Activated CD4-positive, alpha-beta memory T cell treated with anti-CD3 and anti-CD28 coated beads for 36 hours (primary cell): ENCODE measurements at regions not wholly inside any gene's neighbourhood (a gene's known extent, or its start where the extent isn't known, plus 50 kb on each side); places are given as distances from the start of the nearest gene placed in this dataset.
A peak's percentile ranks its signal among the peaks of the same experiment; 100 is the strongest.

ENCODE experiments used
- CTCF ChIA-PET: fragments of 350-600 bp; sonication (Branson Sonifier 250); formaldehyde crosslinking; loops from one replicate; lab custom pipeline; 2021; ENCODE audit warnings: antibody characterized with exemption, inconsistent platforms; lab: Charles Lee
- POLR2A ChIA-PET: fragments of 350-600 bp; sonication (Branson Sonifier 250); formaldehyde crosslinking; loops from one replicate; lab custom pipeline; 2021; ENCODE audit warnings: antibody characterized with exemption; lab: Charles Lee
- DNase-seq: peaks from one replicate; pipeline ENCODE4 v3.0.0-alpha.2; 2020
- H3K27ac Mint-ChIP-seq: one replicate; pipeline ENCODE4 v1.8.0; 2021; ENCODE audit warnings: mixed read lengths
- H3K27me3 Mint-ChIP-seq: one replicate; pipeline ENCODE4 v1.8.0; 2021; ENCODE audit warnings: mixed read lengths
- H3K36me3 Mint-ChIP-seq: one replicate; pipeline ENCODE4 v1.8.0; 2021; ENCODE audit warnings: mixed read lengths
- H3K4me1 Mint-ChIP-seq: one replicate; pipeline ENCODE4 v1.8.0; 2021; ENCODE audit warnings: low read depth, mixed read lengths
- H3K4me3 Mint-ChIP-seq: one replicate; pipeline ENCODE4 v1.8.0; 2021; ENCODE audit warnings: mild to moderate bottlenecking, mixed read lengths
- H3K9me3 Mint-ChIP-seq: one replicate; pipeline ENCODE4 v1.8.0; 2021; ENCODE audit warnings: mixed read lengths
- intact Hi-C: fragments of 100-400 bp; cut with micrococcal nuclease; formaldehyde crosslinking; loops from one replicate; pipeline ENCODE4 v1.15.1; 2023

GRCh38 chr13:26502826-26503225 lies 54.7 kb upstream of the WASF3 start:
- H3K4me1 Mint-ChIP-seq = peaks cover 9% of the 10 kb centered on the region
- no peak overlapping the region for H3K4me3 Mint-ChIP-seq
- peak; percentile 52 for DNase-seq
- ChIA-PET POLR2A (interaction anchor here (1.4 kb wide), 1 partner anchor 317 kb away, joined by 5 read pairs; no protein-coding TSS in a partner anchor), CTCF (interaction anchor here (0.6 to 3.0 kb wide), 4 partner anchors 12 to 318 kb away, joined by 3 to 14 read pairs (median 4); no protein-coding TSS in a partner anchor)
- no peak overlapping the region for H3K27ac Mint-ChIP-seq
- no peaks in the 10 kb centered on the region for H3K36me3 Mint-ChIP-seq
- intact Hi-C loops = no loop called here
- H3K27me3 Mint-ChIP-seq = no peaks in the 10 kb centered on the region
- no peaks in the 10 kb centered on the region for H3K9me3 Mint-ChIP-seq

- H3K27me3 Mint-ChIP-seq = no peaks in the 10 kb centered on the region
Observed at GRCh38 chr13:26503826-26504594, 53.5 kb upstream of the WASF3 start.

More at GRCh38 chr13:26503826-26504594, 53.5 kb upstream of the WASF3 start:
- Mint-ChIP-seq H3K4me3 (no peak overlapping the region), H3K9me3 (peaks cover 7% of the 10 kb centered on the region), H3K27ac (no peak overlapping the region), H3K4me1 (peaks cover 9% of the 10 kb centered on the region), H3K36me3 (no peaks in the 10 kb centered on the region)
- ChIA-PET CTCF (interaction anchor here (1.4 to 3.0 kb wide), 3 partner anchors 195 to 319 kb away, joined by 4 to 14 read pairs (median 6); no protein-coding TSS in a partner anchor), POLR2A (no interaction called here)
- intact Hi-C loops = no loop called here
- peak; percentile 10 for DNase-seq
